ENCODE measurements at regions not wholly inside any gene's neighbourhood (a gene's known extent, or its start where the extent isn't known, plus 50 kb on each side); places are given as distances from the start of the nearest gene placed in this dataset.

DNA sequence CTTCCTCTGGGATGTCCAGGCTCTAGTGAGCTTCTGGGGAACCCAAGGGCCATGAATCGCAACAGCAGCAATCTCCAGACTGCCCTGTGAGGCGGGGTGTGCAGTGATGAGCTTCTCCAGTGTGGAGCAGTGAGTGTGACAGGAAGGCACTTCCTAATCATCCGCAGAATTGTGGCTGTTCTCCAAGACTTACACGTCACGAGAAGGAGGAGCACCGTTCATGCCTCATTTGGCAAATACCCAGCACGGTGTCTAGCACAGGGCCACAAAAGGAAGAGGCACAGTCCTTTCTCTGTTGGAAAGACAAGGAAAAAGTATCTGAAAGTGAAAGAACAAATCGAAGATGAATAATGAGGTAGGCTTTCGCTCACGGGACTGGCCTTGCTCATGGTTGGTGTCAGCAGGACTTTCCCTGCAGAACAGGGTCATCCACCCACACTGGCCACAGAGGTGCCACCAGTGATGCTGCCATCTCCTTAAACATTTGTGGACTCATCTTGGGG is 125.1 kb upstream of the HAAO start:
- DNase-seq = peak; percentile 60

DNA sequence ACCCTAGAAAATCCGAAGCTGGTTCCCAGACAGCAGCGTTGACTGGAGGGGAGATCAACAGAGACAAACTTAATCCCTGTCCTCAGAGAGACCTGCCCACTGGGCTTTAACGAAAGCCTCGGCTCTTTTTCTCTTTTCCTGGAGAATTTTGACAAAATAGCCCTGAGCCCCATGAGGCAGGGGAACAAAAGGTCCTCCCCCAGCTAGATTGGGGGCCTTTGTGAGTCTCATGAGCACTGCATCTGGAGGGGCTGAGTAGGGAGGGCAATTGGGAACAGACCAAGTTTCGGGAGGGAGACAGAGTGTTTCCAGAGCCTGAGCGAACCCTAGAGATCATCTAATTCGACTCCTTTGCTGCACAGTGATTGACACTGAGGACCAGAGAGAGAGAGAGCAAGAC is 123.9 kb upstream of the HAAO start:
- DNase-seq = no peak

DNA sequence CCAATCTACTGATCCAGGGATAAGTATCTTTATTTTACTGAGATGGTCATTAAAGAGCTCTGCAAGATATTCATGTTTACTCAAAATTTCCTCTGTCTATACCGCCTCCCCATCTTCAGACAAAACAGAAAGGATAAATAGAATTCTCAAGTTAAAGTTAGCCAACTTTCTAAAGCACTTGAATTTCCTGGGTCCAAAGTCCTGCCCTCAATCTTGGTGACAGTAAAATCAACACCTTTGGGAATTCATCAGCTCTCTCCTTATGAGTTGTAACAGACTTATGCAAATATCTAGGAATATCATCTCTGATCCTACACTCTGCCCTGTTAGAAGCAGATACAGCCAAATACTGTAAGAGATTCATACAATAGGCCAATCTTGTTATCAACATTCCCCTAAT is 122.5 kb upstream of the HAAO start:
- no peak for DNase-seq

DNA sequence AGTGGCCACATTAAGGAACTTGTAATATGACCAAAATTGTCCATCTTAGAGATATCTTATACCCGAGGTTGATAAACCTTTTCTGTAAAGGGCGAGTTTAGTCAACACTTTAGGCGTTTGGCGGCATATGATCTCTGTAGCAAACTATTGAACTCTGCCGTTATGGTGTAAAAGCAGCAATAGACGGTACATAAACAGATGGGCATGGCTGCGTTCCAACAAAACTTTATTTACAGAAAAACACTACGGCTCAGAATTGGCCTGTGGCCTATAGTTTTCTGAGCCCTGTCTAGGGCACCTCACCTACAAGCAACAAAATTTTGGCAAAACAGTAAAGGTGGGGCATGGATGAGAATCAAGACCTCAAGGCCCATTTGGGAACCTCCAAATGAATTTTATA is 121.9 kb upstream of the HAAO start:
- no peak for DNase-seq

DNA sequence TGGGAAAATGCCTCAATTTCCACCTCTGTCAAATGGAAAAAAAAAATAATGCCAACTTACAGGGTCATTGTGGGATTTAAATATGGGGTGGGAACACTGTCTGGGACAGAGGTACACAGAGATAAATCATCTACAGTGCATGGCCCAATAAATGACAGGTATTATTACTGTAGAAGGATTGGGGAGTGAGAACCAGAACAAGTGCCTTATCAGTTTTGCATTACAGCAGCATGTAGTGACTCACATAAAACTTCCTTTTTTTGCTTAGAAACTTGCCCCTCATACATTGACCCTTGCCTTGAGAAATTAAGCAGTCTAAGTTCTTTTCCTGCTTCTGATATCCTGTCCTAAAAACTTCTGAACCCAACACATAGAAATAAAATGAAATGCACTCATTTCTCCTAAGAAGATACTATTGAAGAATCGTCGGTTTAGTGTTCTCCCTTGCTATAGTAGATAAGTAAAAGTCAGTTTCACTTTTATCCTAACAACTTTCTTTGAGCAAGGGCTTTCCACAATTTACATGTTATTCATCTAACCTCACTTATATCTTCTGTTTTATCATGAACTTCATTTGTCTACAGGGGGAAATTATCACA is 121.0 kb upstream of the HAAO start:
- no peak for DNase-seq

DNA sequence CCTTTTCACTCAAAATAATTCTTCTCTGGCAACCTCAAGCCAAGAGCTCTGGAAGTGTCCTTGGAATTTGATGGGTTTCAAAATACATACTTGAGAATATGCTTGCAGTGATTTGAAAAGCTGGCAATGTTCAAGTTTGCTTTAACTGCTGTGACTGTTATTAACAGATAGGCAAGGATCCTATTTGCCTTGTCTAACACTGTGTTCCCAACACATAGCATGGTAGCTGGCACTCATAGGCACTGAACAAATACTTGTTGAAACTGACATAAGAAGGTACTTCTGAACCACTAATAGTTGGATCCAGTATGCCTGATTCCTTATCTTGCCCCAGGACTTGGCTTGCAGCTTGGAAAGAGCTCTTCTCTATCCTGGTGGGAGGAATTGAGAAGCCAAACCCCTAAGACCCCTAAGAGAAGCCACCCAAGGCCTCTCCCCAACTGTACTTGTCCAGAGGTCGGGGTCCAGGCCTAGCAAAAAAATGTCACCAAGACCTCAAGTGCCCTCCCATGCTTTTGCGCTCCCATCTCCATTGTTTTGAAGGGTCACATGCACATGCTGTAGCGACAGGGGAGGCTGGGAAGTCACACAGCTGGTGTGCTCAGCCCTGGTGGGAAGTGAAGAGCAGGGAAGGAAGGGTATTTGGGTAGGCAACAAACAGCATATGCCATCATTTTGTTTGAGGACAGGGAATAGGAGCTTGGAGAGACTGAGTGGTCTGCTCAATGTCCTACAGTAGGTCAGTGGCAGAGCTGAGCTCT is 118.4 kb upstream of the HAAO start:
- DNase-seq = no peak

DNA sequence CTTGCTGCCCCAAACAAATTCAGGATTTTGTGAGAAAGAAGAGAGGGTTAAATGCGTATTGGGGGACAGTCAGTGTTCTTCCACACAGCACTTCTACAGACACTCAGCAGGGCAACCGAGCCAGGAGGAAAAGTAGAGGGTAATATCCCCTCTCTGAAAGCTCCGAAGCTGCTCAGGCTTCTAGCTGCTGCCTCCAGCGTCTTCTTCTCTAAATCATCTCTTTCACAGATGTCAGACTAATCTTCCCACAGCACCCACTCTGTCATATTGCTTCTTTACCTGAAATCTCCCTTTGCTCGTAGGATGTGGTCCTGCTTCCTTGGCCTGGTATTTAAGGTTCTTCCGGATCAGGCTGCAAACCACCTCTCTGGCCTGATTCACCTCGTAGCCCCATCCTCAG is 117.6 kb upstream of the HAAO start:
- DNase-seq = no peak

DNA sequence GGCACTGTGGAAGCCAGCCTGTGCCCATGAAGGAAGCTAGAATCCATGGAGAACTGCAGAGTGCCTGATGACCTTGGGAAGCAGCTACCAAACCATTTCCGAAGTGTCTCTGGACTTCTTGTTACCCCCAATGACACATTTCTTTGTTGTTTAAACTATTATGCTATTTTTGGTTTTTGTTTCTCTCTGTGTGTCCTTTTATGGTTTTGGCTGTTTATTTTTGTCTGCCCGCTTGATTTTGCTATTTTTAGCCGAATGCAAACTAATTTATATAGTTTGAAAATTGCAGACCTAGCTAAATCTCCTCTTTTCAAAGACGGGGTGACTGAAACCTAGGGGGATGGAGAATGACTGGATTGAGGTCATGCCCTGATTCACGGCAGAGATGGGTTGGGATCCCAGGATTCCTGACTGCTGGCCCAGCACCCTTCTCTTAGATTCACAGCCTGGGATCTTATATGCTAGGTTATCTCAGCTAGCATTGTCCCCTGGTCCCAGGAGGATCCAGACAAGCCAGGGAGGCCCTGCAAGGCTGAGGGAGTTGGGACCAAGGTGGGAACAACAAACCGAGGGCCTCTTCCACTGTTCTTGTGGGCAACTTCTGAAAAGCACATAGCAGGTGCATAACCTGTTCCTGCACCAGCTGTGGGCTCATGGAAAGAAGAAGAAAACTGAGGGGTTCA is 116.3 kb upstream of the HAAO start:
- DNase-seq = no peak

DNA sequence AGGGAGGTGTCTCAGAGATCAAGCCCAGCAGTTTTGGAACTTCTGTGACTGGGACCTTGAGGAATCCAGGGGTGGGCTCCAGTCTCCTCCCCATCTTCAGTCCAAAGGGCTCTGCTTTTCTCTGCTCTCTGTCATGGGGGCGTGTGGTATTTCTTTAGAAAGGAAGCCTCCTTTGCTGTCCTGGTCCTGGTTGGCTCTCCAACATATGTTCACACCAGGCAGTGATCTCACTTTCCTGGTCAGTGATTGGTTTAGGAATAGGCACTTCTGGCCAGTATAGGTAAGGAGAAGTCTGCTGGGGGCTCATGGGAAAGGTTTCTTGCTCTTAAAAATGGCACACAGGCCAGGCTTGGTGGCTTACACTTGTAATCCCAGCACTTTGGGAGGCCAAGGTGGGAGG is 115.5 kb upstream of the HAAO start:
- DNase-seq = no peak

DNA sequence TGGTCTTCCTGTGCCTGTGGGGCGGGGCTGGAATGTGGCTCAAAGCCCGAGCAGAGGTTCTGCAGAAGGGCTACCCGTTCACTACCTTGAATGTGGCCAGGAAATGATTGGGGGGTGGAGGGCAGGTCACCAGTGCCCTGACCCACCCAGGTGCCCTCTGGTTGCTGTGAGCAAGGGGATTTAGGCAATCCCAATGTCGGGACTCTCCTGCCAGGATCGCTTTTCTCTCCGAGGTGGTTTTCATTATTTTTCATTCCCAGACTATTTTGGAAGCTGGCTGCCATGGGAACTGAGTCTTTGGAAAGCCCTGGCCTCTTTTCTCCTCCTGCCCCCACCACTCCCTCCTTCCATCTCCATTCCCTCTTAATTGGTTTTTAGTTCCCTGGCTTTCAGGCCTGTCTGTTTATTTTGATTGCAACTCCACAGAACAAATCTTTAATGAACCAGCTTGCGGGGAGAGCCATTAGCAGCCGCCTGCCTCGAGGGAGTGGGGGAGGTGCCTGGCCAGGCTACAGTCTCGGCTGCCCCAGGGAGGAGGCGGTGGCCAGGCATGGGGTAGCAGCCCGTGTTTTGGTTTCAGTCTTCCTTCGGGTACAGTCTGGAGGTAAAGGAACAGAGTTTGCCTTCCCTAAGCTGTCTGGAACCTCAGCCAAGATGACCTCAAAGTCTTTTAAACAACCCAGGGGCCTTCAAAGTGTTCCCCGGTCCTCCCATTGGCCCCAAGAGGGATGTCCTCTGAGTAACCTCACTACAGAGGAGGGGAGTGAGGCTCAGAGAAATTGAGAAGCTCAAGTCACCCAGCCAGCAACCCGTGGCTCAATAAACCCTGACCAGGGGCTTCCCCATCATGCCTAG is 114.4 kb upstream of the HAAO start:
- peak; percentile 87 for DNase-seq

DNA sequence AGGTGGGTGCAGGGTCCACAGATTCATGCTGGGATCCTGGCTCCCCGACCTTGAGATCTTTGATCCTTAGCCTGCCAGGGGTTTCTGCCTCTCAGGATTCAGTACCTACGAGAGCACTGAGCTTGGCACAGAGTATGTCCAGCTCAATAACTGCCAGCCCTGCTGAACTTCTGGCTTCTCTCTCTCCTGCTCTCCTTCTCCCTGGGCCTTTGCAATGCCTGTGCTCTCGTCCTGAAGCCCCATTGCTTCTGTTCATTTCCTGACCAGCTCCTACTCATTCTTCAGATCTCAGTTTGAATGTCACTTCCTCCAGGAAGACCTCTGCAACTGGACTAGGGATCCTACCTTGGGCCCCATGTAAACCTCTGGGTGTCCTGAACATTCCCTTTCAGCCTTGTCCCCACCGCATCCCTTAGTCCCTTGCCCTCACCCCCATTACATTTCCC is 113.8 kb upstream of the HAAO start:
- no peak for DNase-seq

DNA sequence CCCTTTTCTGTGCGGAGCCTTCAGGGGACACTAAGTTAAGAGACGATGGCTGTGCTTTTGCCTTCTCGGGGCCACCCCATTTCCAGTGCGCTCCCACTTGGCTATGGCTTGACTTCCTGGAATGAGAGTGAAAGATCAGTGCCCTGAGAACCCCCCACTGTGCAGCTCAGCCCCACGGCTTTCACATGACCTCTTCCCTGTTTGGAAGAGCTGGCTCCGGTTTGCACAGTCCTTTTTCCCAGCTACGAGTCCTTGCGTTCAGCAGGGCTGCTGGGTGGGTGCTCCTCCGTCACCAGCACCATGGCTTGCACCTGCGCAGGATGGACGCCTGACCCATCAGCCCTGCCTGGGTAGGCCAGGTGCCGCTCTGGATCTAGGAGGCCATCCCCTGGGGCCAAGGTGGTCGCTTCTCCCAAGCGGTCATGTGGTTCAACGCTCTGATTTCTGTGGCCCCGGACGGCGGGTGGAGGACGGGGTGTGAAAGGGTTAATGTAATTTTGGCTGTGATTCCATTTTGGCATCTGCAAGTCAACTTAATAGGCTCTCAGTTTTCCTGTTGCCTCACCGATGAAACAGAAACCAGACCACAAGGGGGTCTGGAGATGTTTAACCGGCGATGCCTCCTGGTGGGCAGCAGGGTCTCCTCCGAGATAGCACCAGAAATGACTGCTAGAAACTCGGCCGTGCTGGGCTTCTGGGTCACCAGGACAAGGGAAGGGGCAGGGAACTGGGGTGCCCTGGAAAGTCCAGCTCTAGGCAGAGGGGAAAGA is 113.1 kb upstream of the HAAO start:
- peak; percentile 79 for DNase-seq

DNA sequence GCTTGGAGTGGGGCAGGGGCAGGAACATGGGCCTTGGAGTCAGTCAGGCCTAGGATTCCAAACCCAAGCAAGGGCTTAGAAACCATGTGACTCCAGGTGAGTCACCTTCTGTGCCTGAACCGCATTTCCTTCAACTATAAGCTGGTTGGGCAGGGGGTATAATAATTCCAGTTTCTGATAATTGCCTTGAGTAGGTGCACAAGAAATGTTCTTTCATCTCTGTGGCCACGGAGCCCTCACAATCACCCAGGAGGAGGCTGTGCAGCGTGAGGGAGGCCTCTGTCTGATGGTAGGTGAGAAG is 112.1 kb upstream of the HAAO start:
- no peak for DNase-seq

DNA sequence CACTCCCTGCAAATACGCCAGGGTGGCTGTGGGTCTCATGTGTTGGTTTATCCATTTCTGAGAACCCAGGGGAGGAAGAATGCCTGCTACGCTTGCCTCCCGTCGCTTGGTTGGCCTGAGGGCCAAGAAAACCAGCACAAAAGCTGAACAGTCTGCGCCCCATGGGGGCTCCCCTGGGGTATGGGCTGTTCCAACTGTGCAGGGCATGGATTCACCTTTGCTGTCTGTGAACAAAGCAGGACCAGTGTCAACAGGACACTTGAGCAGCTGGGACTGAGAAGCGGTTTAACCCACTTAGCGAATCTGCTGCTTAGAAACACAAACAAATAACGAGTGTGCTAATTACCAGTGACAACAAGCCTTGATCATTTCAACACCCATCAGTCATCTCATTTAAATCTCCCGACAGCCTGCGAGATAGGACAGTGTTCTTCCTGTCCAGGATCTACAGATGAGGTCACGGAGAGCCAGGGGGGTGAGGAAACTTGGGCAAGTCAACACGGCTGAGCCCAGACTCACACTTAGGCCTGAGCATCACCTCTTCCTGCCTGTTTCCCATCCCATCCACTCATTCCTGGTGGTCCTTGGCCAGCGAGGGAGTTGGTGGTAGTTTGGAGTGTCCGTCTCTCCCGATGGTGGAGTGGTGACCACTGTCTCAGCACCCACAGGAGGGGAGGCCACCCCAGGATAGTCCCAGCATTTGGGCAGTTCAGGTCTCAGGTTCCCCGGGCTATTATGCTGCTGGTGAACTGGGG is 111.6 kb upstream of the HAAO start:
- peak; percentile 32 for DNase-seq

DNA sequence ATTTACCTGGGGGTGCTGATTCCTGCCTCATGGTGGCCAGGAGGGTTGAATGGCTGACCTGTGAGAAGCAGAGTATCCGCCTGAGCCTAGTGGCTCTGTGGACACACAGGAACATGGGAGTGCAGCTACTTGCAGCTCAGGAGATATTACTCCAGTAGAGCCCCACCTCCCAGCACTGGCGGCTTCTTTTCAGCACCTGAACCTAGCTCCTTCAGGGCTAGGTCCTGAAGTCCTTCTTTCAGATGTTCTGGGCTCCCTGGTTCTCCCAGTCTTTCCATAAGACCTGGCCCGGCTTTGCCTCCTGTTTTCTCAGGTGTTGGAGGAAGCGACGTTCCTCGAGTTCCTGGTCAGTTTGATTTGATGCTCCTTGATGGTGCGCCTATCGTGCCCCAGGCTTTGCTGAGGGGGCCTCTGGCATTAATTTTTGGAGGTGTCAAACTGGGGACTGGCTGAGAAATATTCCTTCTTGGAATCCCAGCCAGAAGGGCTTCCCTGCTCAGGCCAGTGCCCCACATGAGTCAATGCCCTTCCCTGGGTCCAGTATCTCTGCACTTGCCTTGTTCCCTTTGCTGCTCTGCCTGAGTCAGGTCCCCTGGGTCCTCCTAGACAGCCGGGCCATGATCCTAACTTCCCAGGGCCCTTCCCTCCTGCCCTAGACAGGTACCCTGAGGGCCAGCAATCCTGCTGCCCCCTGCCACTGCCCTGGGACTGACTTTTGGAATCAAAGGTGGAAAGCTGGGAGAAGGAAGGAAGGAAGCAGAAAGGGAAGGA is 110.7 kb upstream of the HAAO start:
- DNase-seq = no peak

DNA sequence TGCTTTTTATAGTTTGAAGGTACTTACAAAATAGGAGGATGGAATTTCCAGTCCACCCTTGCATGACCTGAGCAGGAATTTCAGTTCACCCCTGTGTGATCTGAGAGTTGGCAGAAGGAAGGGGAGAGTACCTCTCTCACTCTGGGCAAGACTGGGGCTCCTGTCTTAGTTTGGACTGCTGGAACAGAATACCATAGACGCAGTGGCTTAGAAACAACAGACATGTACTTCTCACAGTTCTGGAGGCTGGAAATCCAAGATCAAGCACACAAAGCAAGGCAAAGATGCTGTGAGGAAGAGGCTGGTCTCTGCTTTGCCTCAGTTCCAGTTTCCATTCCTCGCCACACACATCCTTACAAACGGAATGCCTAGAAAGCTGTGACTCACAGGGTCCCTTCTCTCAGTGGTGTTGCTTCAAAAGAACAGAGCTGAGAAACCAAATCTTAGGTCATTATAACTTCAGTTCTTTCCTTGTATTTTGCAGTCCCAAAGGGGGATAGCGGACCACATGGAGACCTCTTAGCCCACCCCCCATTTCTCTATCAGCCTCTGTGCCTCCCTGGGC is 108.8 kb upstream of the HAAO start:
- no peak for DNase-seq

DNA sequence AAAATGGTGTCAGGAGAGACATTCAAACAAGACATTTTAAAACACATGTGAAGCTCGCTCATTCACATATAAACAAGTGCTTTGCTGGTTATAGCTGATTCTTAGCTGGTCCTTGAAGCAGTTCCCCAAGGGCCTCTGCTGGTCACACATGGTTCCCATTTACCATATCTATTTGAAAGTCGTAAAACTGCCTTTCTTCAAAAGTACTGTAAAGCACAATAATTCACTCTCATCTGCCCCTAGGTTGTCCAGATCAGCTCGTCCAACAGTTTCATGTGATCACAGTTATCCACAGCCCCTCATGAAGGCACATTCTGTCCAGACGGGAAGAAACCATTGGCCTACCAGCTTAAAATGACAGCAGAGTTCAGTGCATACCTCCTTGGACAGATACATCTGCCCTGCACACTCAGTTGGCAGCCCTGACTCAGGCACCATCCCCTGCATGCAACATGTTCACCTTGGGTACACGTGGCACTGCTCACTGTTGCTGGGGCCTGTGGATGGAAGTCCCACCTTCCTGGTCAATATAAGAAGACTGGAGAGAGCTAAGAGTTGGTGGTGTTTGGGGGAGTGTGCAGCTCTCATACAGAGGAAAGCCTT is 108.0 kb upstream of the HAAO start:
- no peak for DNase-seq

DNA sequence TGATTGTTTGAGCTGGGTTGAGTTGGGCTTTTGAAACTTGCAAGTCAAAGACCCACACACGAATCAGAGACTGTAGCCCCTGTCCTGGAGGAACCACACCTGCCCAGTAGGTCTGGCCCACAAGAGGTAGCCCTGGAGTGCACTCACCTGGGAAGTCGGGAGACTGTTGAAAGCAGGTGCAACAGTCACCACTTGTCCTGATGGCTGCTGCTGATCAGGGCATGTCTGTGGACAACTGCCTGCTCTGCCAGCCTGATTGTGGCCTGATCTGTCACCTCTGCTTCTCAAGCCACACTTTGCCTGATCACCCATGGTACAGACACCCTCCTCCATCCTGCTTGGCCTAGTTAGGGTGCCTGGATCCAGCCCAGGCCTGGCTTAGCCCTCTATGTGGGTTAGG is 105.0 kb upstream of the HAAO start:
- DNase-seq = no peak

DNA sequence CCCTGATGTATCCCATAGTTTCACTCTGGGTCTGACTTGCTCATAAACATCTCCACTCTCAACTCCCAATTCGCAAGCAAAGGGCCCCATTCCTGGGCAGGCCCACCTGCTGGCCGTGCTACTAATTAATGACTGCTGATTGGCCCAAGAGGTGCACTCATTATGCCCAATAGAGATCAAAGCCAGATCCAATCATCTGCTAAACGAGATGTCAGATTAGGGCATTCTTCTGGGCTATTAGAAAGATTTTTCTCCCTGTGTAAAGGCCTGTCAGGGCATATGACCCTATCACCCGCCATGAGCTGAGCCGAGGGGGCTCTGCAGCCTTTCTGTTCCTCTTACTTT is 103.4 kb upstream of the HAAO start:
- no peak for DNase-seq

All from tongue (tissue), 1 donor.